ENCODE measurements at regions not wholly inside any gene's neighbourhood (a gene's known extent, or its start where the extent isn't known, plus 50 kb on each side); places are given as distances from the start of the nearest gene placed in this dataset.

- H3K27ac ChIP-seq (ENCODE audit: low read depth in 1 of 2, low read length in 2 of 2) = no peak overlapping the region
- DNase-seq = no peak
- Mint-ChIP-seq H3K27me3 (no peaks in the 10 kb centered on the region), H3K4me1 (ENCODE audit: low read depth) (no peaks in the 10 kb centered on the region), H3K36me3 (ENCODE audit: low read depth) (no peaks in the 10 kb centered on the region), H3K9me3 (peaks cover 7% of the 10 kb centered on the region), H3K27ac (no peak overlapping the region), H3K4me3 (no peak overlapping the region)
- H3K36me3 ChIP-seq (ENCODE audit: insufficient read depth, low read length) = no peaks in the 10 kb centered on the region
- TF ChIP-seq CTCF (IDR thresholded peaks at IDR 0.05) = no peak
- H3K9me3 ChIP-seq (ENCODE audit: control insufficient read depth in 1 of 2, insufficient read depth in 1 of 2, low read length in 2 of 2) = peaks cover 0 to 1% of the 10 kb centered on the region in 2 experiments
- no peaks in the 10 kb centered on the region for H3K4me1 ChIP-seq (ENCODE audit: insufficient read depth, low read length)
- no peak for ATAC-seq (ENCODE audit: poor library complexity)
- H3K27me3 ChIP-seq (ENCODE audit: control insufficient read depth in 1 of 2, insufficient read depth in 2 of 2, low read length in 2 of 2) = no peaks in the 10 kb centered on the region
- ChIA-PET POLR2A (no interaction called here), CTCF (no interaction called here)
- H3K4me3 ChIP-seq (ENCODE audit: low read length) = no peak overlapping the region
- intact Hi-C loops (cut with DNase I, micrococcal nuclease) = no loop called here
Observed at GRCh38 chr4:63786171-63786570, 623.1 kb downstream of the TECRL start.

DNA sequence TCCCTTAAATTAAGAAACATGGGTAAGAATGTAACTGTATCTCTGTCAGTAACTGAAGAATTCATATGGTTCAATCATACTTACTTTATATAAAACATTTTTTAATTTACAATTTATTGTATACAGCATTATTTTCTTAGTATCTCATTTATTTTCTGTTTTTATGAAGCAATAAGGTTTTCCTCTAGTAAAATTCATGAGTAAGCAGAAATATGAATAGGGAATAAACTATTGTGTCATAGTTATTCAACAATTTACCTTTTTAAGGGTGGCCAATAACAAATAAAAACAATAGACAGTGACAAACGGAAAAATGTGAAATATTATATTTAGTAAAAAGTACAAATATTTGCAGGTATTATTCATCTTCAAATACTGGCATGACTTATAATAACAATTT lies 624.4 kb downstream of the TECRL start:
- Mint-ChIP-seq H3K4me3 (no peak overlapping the region), H3K27me3 (no peaks in the 10 kb centered on the region), H3K27ac (no peak overlapping the region), H3K9me3 (peaks cover 11% of the 10 kb centered on the region), H3K36me3 (ENCODE audit: low read depth) (no peaks in the 10 kb centered on the region), H3K4me1 (ENCODE audit: low read depth) (no peaks in the 10 kb centered on the region)
- TF ChIP-seq CTCF (IDR thresholded peaks at IDR 0.05) = no peak
- intact Hi-C loops (cut with DNase I, micrococcal nuclease) = no loop called here
- Histone ChIP-seq H3K9me3 (ENCODE audit: control insufficient read depth in 1 of 2, insufficient read depth in 1 of 2, low read length in 2 of 2) (peaks cover 0 to 5% of the 10 kb centered on the region in 2 experiments), H3K4me3 (ENCODE audit: low read length) (no peak overlapping the region), H3K36me3 (ENCODE audit: insufficient read depth, low read length) (no peaks in the 10 kb centered on the region), H3K4me1 (ENCODE audit: insufficient read depth, low read length) (no peaks in the 10 kb centered on the region), H3K27me3 (ENCODE audit: control insufficient read depth in 1 of 2, insufficient read depth in 2 of 2, low read length in 2 of 2) (no peaks in the 10 kb centered on the region), H3K27ac (ENCODE audit: low read depth in 1 of 2, low read length in 2 of 2) (no peak overlapping the region)
- no peak for ATAC-seq (ENCODE audit: poor library complexity)
- POLR2A ChIA-PET = no interaction called here
- DNase-seq = no peak
- CTCF ChIA-PET = no interaction called here

DNA sequence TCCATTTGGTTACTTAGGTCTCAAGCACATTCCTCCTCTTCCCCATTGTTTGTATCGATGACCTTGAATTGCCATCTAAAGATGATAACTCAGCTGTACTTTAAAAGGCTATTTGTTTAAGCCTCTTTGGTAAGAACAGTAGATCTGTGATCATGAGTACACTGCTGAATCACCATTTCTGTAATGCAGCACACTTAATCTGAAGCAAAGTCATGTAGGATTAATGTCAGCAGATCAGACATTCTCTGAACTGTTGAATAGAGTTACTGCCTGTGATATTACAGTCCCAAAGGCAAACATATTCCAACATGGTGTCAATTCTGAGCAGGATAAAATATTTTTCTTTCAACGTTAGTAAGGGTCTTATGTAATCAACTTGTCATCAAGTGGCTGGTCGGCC lies 631.6 kb downstream of the TECRL start:
- no peaks in the 10 kb centered on the region for H3K36me3 ChIP-seq (ENCODE audit: insufficient read depth, low read length)
- peaks cover 8% of the 10 kb centered on the region for H3K9me3 Mint-ChIP-seq
- H3K36me3 Mint-ChIP-seq (ENCODE audit: low read depth) = no peaks in the 10 kb centered on the region
- CTCF ChIA-PET = no interaction called here
- DNase-seq (no peak), ATAC-seq (ENCODE audit: poor library complexity) (no peak)
- H3K4me3 Mint-ChIP-seq = no peak overlapping the region
- no peaks in the 10 kb centered on the region for H3K4me1 Mint-ChIP-seq (ENCODE audit: low read depth)
- peaks cover 0 to 5% of the 10 kb centered on the region in 2 experiments for H3K9me3 ChIP-seq (ENCODE audit: control insufficient read depth in 1 of 2, insufficient read depth in 1 of 2, low read length in 2 of 2)
- H3K27me3 ChIP-seq (ENCODE audit: control insufficient read depth in 1 of 2, insufficient read depth in 2 of 2, low read length in 2 of 2) = no peaks in the 10 kb centered on the region
- no peaks in the 10 kb centered on the region for H3K4me1 ChIP-seq (ENCODE audit: insufficient read depth, low read length)
- no peak overlapping the region for H3K27ac ChIP-seq (ENCODE audit: low read depth in 1 of 2, low read length in 2 of 2)
- no peak overlapping the region for H3K27ac Mint-ChIP-seq
- intact Hi-C loops (cut with DNase I, micrococcal nuclease) = no loop called here
- H3K27me3 Mint-ChIP-seq = no peaks in the 10 kb centered on the region
- POLR2A ChIA-PET = no interaction called here
- H3K4me3 ChIP-seq (ENCODE audit: low read length) = no peak overlapping the region
- no peak for TF ChIP-seq CTCF (IDR thresholded peaks at IDR 0.05)

Data from CD4-positive, alpha-beta T cell (primary cell).